22Rv1 (cell line): ENCODE measurements at regions not wholly inside any gene's neighbourhood (a gene's known extent, or its start where the extent isn't known, plus 50 kb on each side); places are given as distances from the start of the nearest gene placed in this dataset.

Source experiments
- H3K27ac ChIP-seq: fragments of 450-650 bp; 2 replicates; pipeline ENCODE4 v1.5.1; 2017
- ZFX ChIP-seq: fragments of 450-650 bp; IDR thresholded peaks from 2 replicates; pipeline ENCODE4 v1.6.1; 2017; ENCODE audit warnings: antibody characterized with exemption, borderline replicate concordance
- TF ChIP-seq, protein P1 (sequence below): fragments of 450-650 bp; IDR thresholded peaks from 2 replicates; pipeline ENCODE4 v1.5.1; 2017; ENCODE audit warnings: mild to moderate bottlenecking

- no peak overlapping the region for H3K27ac ChIP-seq
- TF ChIP-seq ZFX = no peak
- TF ChIP-seq, protein P1, sequence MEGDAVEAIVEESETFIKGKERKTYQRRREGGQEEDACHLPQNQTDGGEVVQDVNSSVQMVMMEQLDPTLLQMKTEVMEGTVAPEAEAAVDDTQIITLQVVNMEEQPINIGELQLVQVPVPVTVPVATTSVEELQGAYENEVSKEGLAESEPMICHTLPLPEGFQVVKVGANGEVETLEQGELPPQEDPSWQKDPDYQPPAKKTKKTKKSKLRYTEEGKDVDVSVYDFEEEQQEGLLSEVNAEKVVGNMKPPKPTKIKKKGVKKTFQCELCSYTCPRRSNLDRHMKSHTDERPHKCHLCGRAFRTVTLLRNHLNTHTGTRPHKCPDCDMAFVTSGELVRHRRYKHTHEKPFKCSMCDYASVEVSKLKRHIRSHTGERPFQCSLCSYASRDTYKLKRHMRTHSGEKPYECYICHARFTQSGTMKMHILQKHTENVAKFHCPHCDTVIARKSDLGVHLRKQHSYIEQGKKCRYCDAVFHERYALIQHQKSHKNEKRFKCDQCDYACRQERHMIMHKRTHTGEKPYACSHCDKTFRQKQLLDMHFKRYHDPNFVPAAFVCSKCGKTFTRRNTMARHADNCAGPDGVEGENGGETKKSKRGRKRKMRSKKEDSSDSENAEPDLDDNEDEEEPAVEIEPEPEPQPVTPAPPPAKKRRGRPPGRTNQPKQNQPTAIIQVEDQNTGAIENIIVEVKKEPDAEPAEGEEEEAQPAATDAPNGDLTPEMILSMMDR = no peak
Measured at GRCh38 chr20:60764328-60764727, 487.7 kb upstream of the CDH4 start.

GRCh38 chr20:60764771-60765170, 487.3 kb upstream of the CDH4 start:
- TF ChIP-seq, protein P1 = no peak
- no peak for TF ChIP-seq ZFX

DNA sequence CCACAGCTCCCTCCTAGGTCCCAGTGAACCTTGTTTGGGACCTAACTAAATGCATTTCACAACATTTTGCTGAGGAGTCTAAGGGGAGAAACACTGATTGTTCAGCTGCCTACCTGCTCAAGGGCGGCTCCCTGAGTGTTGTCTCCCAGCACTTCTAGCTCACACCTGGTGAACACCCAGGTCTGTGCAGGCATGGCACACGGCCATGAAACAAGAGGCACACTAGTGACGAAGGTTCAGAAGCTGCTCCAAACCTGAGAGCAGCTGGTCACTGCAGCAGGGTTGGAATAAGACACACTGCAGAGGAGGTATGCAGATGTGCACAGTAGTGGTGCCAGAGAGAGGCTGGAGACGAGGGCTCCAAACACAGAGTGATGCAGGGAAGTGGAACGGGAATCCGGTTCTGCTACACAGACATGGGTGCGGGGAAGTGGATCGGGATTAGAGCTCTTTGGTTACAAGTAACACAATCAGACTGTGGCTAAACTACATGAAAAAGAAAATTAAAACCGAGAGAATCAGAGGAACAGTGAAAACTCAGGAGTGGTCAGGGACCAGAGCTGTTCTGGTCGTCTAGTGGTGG, 486.1 kb upstream of the CDH4 start:
- H3K27ac ChIP-seq = no peak overlapping the region
- TF ChIP-seq, protein P1 = no peak
- TF ChIP-seq ZFX = no peak

More at GRCh38 chr20:60764771-60765170, 487.3 kb upstream of the CDH4 start:
- H3K27ac ChIP-seq = no peak overlapping the region

- TF ChIP-seq, protein P1 = no peak
- no peak for TF ChIP-seq ZFX
- no peak overlapping the region for H3K27ac ChIP-seq
Measured at GRCh38 chr20:60768216-60768615, 483.8 kb upstream of the CDH4 start.

DNA sequence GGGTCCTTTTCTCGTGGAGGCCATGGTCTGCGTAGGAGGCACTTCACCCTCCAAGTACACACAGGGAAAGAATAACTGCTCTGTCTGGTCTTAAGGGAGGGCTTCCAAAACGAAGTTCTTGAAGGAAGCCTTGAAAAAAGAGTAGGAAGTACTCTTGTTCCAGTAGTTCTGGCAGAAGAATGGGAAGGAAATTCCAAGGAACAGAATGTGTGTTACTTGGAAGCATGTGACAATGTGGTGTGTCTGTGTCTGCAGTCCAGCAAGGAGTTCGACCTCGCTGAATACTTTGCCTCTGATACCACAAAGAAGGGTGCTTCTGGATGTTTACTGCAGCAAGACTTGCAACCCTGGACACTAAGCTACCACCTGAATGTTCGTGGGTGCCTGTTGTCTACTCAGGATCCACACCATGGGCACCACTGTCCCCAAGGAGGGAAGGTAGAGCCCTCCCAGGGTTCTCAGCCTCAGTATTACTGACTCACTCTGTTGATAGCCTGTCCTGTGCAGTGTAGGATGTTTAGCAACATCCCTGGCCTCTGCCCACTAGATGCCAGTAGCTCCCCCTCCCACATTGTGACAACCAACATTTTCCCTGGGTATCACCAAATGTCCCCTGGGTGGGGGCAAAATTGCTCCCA, 471.6 kb upstream of the CDH4 start:
- TF ChIP-seq ZFX = no peak
- TF ChIP-seq, protein P1 = no peak
- no peak overlapping the region for H3K27ac ChIP-seq

- no peak for TF ChIP-seq ZFX
- TF ChIP-seq, protein P1 = no peak
- no peak overlapping the region for H3K27ac ChIP-seq
Measured at GRCh38 chr20:60782959-60783625, 469.0 kb upstream of the CDH4 start.

DNA sequence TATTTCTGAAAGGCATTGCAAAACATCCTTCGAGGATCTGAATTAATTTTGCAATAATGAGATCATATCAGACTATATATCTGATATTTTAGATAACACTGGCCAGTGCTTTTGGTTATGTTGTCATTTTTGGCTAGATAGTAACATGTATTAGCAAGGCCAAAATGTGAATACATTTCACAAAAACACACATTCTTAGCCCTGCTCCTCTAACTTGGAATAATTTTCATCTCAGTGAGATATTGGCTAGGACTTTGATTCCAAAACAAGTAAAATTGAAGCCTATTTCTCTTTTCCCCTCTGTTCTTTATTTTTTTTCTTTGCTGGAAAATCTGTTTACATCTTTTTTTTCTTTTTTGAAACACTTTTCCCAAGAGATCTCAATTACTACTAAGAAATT, 466.8 kb upstream of the CDH4 start:
- TF ChIP-seq ZFX = no peak
- TF ChIP-seq, protein P1 = no peak
- H3K27ac ChIP-seq = no peak overlapping the region
